SK-N-MC (cell line): ENCODE measurements at regions not wholly inside any gene's neighbourhood (a gene's known extent, or its start where the extent isn't known, plus 50 kb on each side); places are given as distances from the start of the nearest gene placed in this dataset.

ENCODE experiments used
- EZH2 ChIP-seq: fragments of 200-600 bp; sonication (generic); IDR thresholded peaks from one replicate; pipeline ENCODE4 v1.6.1; 2017; ENCODE audit warnings: antibody characterized with exemption
- FOXP2 ChIP-seq: optimal IDR thresholded peaks from 2 replicates; pipeline ENCODE3; 2011; ENCODE audit warnings: mild to moderate bottlenecking, moderate library complexity; ENCODE audit not compliant: insufficient read depth; ENCODE audit errors: extremely low read length, control extremely low read depth
- POLR2AphosphoS5 ChIP-seq: IDR thresholded peaks from 2 replicates; pipeline ENCODE4 v1.6.1; 2012; ENCODE audit warnings: mild to moderate bottlenecking, low read depth, low read length, borderline replicate concordance

- TF ChIP-seq POLR2AphosphoS5 = no peak
- TF ChIP-seq EZH2 = no peak
- TF ChIP-seq FOXP2 = no peak
Observed at GRCh38 chr5:96218653-96219052, 214.4 kb downstream of the PCSK1 start.
